HepG2 (cell line): ENCODE measurements at regions not wholly inside any gene's neighbourhood (a gene's known extent, or its start where the extent isn't known, plus 50 kb on each side); places are given as distances from the start of the nearest gene placed in this dataset.

ENCODE experiments used
- ATAC-seq: fragments of 200-7000 bp; cut with Tn5 transposase; 3 replicates; pipeline ENCODE4 v1.9.1; 2020; ENCODE audit warnings: mild to moderate bottlenecking, moderate library complexity
- BruUV-seq: library from RNA; stranded (reverse); fragments of 400-500 nt; replicated peaks from 2 replicates; lab custom pipeline; 2021; lab: Mats Ljungman, UMichigan
- CTCF ChIA-PET: fragments of 300-600 bp; formaldehyde crosslinking; extraction: SDS; loops from one replicate; lab custom pipeline; 2021; ENCODE audit warnings: low total read pairs, inconsistent platforms, low intra/inter-chr PET ratio; lab: Yijun Ruan, JAX
- POLR2A ChIA-PET: fragments of 350-600 bp; sonication (Branson Sonifier 250); formaldehyde crosslinking; loops from one replicate; lab custom pipeline; 2020; ENCODE audit warnings: antibody characterized with exemption, inconsistent platforms; lab: Yijun Ruan, JAX
- DNase-seq: peaks from one replicate; pipeline ENCODE4 v3.0.0-alpha.2; 2015; ENCODE audit warnings: low spot score
- FAIRE-seq: peaks from 3 replicates; lab custom pipeline; 2011; peaks lifted over from hg19 to GRCh38; lab: Jason Lieb, UNC
- H2AFZ ChIP-seq: one replicate; pipeline ENCODE4 v1.6.1; 2011; ENCODE audit warnings: low read length, inconsistent platforms
- H3K27ac ChIP-seq: fragments of 300-600 bp; 3 replicates; pipeline ENCODE4 v1.8.0; 2011; ENCODE audit warnings: mixed run types, mild to moderate bottlenecking, mixed read lengths, low read length, inconsistent platforms; ENCODE audit not compliant: insufficient read depth; ENCODE audit errors: extremely low read length
- H3K27me3 ChIP-seq, 2 experiments: fragments of 200-600 bp in 1 of 2; 2 replicates in 1 of 2; 3 replicates in 1 of 2; pipeline versions ENCODE4 v1.6.0 to v1.8.0; 2011; ENCODE audit warnings: low read length in 2 of 2, mild to moderate bottlenecking in 2 of 2, moderate library complexity in 2 of 2, inconsistent platforms in 1 of 2; ENCODE audit not compliant: insufficient read depth in 2 of 2, control insufficient read depth in 1 of 2
- H3K36me3 ChIP-seq, 2 experiments: fragments of 200-600 bp in 1 of 2; replicated peaks in 1 of 2; 2 replicates in 1 of 2; 3 replicates in 1 of 2; pipeline versions ENCODE4 v1.5.1 to v1.8.0; 2011; ENCODE audit warnings: low read length in 2 of 2, inconsistent platforms in 1 of 2; ENCODE audit not compliant: insufficient read depth in 2 of 2, control insufficient read depth in 1 of 2
- H3K4me1 ChIP-seq: 2 replicates; pipeline ENCODE4 v1.5.1; 2012; ENCODE audit warnings: low read length, inconsistent platforms; ENCODE audit not compliant: insufficient read depth
- H3K4me2 ChIP-seq: 2 replicates; pipeline ENCODE4 v1.6.0; 2011; ENCODE audit warnings: low read depth, low read length, inconsistent platforms
- H3K4me3 ChIP-seq, 3 experiments: fragments of 200-600 bp in 1 of 3; sonication (generic), shearing (Covaris generic) in 1 of 3; replicated peaks in 1 of 3; 2 replicates each; pipeline ENCODE4 v1.5.1; 2011 to 2016; ENCODE audit warnings: low read length in 3 of 3, inconsistent platforms in 2 of 3, low read depth in 2 of 3, mild to moderate bottlenecking in 2 of 3, control low read depth in 1 of 3, mixed read lengths in 1 of 3; ENCODE audit not compliant: insufficient read depth in 1 of 3
- H3K79me2 ChIP-seq: one replicate; pipeline ENCODE4 v1.6.1; 2011; ENCODE audit warnings: low read length, inconsistent platforms; ENCODE audit not compliant: insufficient read depth
- H3K9ac ChIP-seq: 2 replicates; pipeline ENCODE4 v1.6.0; 2011; ENCODE audit warnings: mild to moderate bottlenecking, low read depth, low read length, inconsistent platforms; ENCODE audit not compliant: insufficient read depth
- H3K9me3 ChIP-seq: 2 replicates; pipeline ENCODE4 v1.5.1; 2012; ENCODE audit warnings: mild to moderate bottlenecking, low read length
- H4K20me1 ChIP-seq: 2 replicates; pipeline ENCODE4 v1.6.0; 2011; ENCODE audit warnings: inconsistent platforms, mild to moderate bottlenecking, low read length, moderate library complexity; ENCODE audit not compliant: insufficient read depth
- KDM2A ChIP-seq: sonication (generic); formaldehyde crosslinking; IDR thresholded peaks from 2 replicates; pipeline ENCODE4 v1.4.0; 2020; ENCODE audit warnings: low read depth, missing genetic modification reagents, borderline replicate concordance
- NFKB2 ChIP-seq: sonication (generic); formaldehyde crosslinking; IDR thresholded peaks from 2 replicates; pipeline ENCODE4 v1.4.0; 2020; ENCODE audit warnings: missing genetic modification reagents, borderline replicate concordance
- ZNF556 ChIP-seq: sonication (generic); formaldehyde crosslinking; IDR thresholded peaks from 2 replicates; pipeline ENCODE4 v1.4.0; 2020; ENCODE audit warnings: mild to moderate bottlenecking, missing genetic modification reagents, borderline replicate concordance
- ZNF883 ChIP-seq: sonication (generic); formaldehyde crosslinking; IDR thresholded peaks from 2 replicates; pipeline ENCODE4 v1.5.1; 2020; ENCODE audit warnings: mild to moderate bottlenecking, missing genetic modification reagents; ENCODE audit errors: not compliant biosample characterization
- WGBS: methylation state at CpG from one replicate; pipeline ENCODE4 v1.1.6; 2017; ENCODE audit warnings: low lambda C conversion rate; 5-methylcytosine and 5-hydroxymethylcytosine counted together
- in situ Hi-C: cut with HindIII; loops from 2 replicates; pipeline ENCODE4 v1.10.0; 2017; ENCODE audit warnings: low pct_unique_long_range_greater_than_20kb; ENCODE audit not compliant: extremely low pct_ligation_motif_present
- intact Hi-C: fragments of 100-400 bp; cut with micrococcal nuclease; formaldehyde crosslinking; loops from one replicate; pipeline ENCODE4 v1.10.0; 2022; ENCODE audit not compliant: unreplicated experiment

GRCh38 chr6:168133687-168134559 is 54.9 kb upstream of the FRMD1 start:
- H3K4me1 ChIP-seq = no peaks in the 10 kb centered on the region
- ATAC-seq = no peak; the same call in 2 of the 3 replicates
- H3K27me3 ChIP-seq = peaks cover 6 to 44% of the 10 kb centered on the region in 2 experiments; a peak in 4 of 5 replicates
- no peak for DNase-seq
- no peaks in the 10 kb centered on the region for H3K79me2 ChIP-seq
- intact Hi-C loops = loop anchor here (1.0 to 2.0 kb wide), 3 partner anchors 63 to 225 kb away; no protein-coding TSS in a partner anchor
- no peak overlapping the region for H2AFZ ChIP-seq
- in situ Hi-C loops = loop anchor here (10.0 kb wide), 1 partner anchor 79 kb away; no protein-coding TSS in a partner anchor
- H3K27ac ChIP-seq = no peak overlapping the region
- no TSS peak for BruUV-seq
- FAIRE-seq = no peak
- H3K36me3 ChIP-seq = no peaks in the 10 kb centered on the region
- no peak overlapping the region for H3K4me3 ChIP-seq
- CTCF ChIA-PET = interaction anchor here (1.6 to 1.7 kb wide), 2 partner anchors 73 to 226 kb away, joined by 6 to 18 read pairs; no protein-coding TSS in a partner anchor
- WGBS = 26% methylated on average over 11 of the region's 16 CpGs
- H3K9me3 ChIP-seq = no peaks in the 10 kb centered on the region
- TF ChIP-seq NFKB2 (CRISPR knock-in tag) (0 out of 2 replicates have a peak, but pooled peaks have one; percentile 40), ZNF883 (CRISPR knock-in tag) (no peak)
- H3K9ac ChIP-seq = no peak overlapping the region
- H4K20me1 ChIP-seq = no peaks in the 10 kb centered on the region
- no peak overlapping the region for H3K4me2 ChIP-seq
- POLR2A ChIA-PET = no interaction called here

GRCh38 chr6:168133168-168133561 is 54.2 kb upstream of the FRMD1 start:
- Histone ChIP-seq H3K9me3 (no peaks in the 10 kb centered on the region), H3K4me3 (no peak overlapping the region), H2AFZ (no peak overlapping the region), H3K4me2 (no peak overlapping the region), H3K27me3 (peaks cover 6 to 49% of the 10 kb centered on the region in 2 experiments; a peak in 4 of 5 replicates), H4K20me1 (no peaks in the 10 kb centered on the region), H3K79me2 (no peaks in the 10 kb centered on the region), H3K9ac (no peak overlapping the region), H3K36me3 (no peaks in the 10 kb centered on the region), H3K4me1 (no peaks in the 10 kb centered on the region), H3K27ac (no peak overlapping the region)
- no peak for FAIRE-seq
- TF ChIP-seq ZNF556 = no peak
- peak; percentile 7; the same call in 1 of the 2 replicates for TF ChIP-seq KDM2A (CRISPR knock-in tag)
- intact Hi-C loops = loop anchor here (1.0 to 2.0 kb wide), 3 partner anchors 62 to 224 kb away; no protein-coding TSS in a partner anchor
- in situ Hi-C loops = loop anchor here (10.0 kb wide), 1 partner anchor 78 kb away; no protein-coding TSS in a partner anchor
- no peak for DNase-seq
- CTCF ChIA-PET = interaction anchor here (1.6 to 1.7 kb wide), 2 partner anchors 73 to 225 kb away, joined by 6 to 18 read pairs; no protein-coding TSS in a partner anchor
- POLR2A ChIA-PET = no interaction called here
- no TSS peak for BruUV-seq
- 38% methylated on average over 13 of the region's 13 CpGs for WGBS
- no peak for ATAC-seq
